Stimulated activated CD4-positive, alpha-beta T cell treated with anti-CD3 and anti-CD28 coated beads, Interleukin-1b, Interleukin-23, amount 100 ng/mL, for 1 hour (primary cell): ENCODE measurements at regions not wholly inside any gene's neighbourhood (a gene's known extent, or its start where the extent isn't known, plus 50 kb on each side); places are given as distances from the start of the nearest gene placed in this dataset.

ENCODE experiments used
- DNase-seq, 2 donors: peaks; one replicate each; pipeline ENCODE4 v3.0.0-alpha.2; 2020; ENCODE audit warnings: low read depth in 2 of 2

- DNase-seq = no peak
These were observed 270.7 kb downstream of the ADRA2A start for GRCh38 chr10:111347386-111348013.

GRCh38 chr10:111348076-111348475 is 271.2 kb downstream of the ADRA2A start:
- DNase-seq = no peak

GRCh38 chr10:111354859-111355258 is 278.0 kb downstream of the ADRA2A start:
- DNase-seq = no peak

DNA sequence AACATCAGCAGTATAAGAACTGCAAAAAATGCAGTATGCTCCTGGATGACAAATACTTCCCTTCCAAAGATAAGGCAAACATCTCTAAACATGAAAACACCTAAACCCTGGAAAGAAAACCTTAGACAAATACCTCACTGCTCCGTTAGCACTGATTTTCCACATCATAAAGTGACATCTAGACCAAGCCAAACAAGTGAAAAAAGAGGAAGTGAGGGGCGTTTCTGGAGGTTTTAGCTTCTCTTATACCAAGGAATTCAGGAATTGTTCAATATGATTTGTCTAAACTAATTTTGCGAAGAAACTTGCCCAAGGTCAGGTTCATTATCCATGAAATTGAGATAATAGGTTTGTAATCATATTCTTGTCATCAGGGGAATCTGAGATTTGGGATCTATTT is 279.7 kb downstream of the ADRA2A start:
- DNase-seq = no peak

DNA sequence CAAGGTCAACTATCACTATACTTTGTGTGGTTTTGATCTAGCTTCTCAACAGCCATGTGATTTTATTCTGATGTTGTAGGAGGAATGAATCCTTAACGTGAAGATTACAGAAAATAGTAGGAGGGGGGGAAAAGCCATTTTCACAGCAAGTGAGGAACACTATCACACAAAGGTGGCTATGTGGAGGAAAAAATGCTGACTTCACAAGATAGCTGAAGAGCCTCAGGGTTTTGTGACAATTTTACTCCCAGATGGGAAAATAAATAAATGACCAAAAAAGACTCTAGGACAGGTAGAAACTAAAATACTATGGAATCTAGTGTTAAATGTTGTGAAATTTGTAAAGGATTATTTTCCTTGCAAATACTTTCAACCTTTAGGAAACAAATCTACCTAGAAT is 281.0 kb downstream of the ADRA2A start:
- DNase-seq = no peak

DNA sequence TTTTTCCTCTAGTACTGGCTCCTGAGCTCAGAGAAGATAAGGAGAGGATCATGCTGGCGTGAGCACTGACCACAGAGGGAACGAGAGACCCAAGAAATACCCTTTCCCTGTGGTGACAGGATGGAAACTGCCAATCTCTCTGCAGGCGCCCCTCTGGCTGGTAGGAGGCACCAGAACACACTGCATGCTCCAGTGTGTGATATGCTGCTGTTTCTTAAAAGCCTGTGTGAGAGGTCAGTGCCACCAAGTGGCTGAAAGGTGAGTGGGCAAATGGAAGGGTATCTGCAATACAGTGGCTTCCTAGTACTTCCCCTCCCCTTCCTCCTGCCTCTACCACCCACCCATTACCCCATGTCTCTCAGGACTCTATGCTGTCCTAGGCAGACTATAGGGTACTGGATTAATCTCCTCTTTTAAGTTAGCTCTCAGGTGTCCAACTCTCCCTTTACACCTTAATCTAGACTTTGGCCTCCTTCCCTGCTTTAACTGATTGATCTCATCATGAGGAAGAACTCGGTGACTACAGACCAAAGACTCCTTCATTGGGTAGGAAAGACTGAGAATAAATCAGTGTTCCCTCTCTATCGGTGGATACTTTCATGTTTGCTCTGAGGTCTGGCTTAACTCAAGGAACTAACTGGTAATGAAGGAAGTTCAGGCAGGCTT is 283.6 kb downstream of the ADRA2A start:
- no peak for DNase-seq

DNA sequence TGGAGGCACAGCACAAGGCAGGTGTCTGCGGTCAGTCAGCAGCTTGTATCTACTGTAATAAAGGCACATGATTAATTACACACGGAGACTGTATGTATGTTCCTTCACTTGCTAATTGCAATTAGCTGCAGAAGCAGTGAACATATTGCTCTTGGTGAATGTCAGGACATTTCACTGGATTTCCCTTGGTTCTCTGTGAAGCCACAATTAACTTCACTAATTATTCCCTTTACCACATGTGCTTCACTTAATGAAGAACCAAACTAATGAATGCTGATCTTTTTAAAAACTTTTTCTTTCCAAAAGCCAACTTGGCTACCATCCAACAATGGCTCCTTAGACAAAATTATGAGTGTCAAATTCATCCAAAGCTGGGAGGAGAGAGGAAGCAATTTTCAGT is 290.7 kb downstream of the ADRA2A start:
- no peak for DNase-seq

DNA sequence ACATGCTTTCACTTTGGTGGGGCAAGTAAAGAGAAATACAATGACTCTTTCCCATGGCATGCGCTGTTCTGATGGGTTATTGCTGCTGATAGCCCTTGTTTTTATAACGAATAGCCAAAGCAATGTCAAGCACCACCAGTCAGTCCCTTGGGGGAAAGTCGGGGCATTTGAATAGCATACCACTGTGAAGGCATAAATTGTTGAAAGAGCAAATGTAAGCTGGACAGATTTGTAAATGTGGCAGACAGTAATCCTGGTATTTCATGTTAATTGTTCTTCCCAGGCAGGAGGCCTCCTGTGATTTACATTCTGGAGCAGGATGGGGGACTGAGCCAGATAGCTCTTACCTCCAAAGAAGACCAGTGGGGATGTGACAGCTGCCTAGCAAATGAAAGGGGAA is 293.3 kb downstream of the ADRA2A start:
- no peak for DNase-seq

DNA sequence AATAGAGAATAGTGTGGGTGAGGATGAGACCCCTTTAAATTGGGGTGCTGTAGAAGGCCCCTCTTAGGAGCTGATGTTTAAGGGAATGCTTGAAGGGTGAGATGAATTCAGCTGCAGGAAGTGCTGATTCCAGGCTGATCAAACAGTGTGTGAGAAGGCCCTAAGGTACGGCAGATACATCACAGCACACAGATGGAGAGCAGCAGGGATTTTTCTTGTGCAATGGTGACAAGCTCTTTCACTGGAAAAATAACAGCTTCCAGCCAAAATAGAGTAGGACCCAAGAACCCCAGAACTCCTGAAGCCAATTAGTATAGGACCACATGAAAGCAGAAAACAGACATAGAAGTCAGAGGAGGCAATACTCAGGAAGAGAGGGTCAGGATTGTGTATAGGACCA is 296.9 kb downstream of the ADRA2A start:
- no peak for DNase-seq

DNA sequence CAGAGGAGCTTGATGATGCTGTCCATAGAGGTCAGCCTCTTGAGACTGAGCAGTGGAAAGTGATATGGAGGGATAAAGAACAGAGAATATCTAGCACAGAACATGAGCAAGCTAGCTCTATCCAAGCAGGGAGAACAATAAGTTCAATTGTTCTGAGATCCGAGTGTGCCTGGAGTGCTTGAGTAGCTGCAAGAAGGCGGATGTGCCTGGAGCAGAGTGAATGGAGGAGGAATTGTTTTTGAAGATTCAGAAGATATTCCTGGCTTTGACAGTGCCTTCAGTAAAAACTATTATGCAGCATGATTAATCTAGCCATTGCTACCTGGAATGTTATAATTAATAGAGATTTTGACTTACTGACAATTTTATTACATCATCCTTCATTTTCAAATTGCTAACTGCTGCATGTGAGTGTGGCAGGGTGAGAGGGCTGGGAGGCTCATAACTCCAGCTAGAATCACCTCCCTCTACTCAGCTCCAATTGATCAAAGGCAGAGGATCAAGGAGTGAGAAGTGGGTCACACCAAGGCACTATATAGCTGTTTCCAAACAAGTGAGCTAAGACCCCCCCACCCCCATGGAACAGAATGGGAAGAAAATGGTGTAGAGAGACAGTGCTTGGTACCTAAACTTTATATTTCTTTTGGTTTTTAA is 302.8 kb downstream of the ADRA2A start:
- DNase-seq = no peak

- no peak for DNase-seq
These were observed 307.7 kb downstream of the ADRA2A start for GRCh38 chr10:111384556-111384955.

- no peak for DNase-seq
These were observed 314.2 kb downstream of the ADRA2A start for GRCh38 chr10:111390813-111391563.

DNA sequence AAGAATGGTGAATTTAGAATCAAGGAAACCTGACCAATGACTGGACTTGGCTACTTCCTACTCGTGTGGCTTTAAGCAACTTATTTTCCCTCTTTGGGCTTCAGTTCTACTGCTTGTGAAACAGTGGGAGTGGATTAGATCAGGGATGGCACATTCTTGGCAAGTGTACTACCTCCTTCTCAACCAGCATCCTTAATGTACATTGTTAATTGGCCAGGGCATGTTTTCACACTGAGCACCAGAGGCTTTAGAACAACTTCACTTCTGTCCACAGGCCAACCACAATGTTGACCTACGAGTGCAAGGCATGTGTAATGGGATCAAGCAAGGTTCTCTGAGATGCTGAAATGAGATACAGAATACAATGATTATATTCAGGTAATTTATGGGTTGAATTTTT is 315.3 kb downstream of the ADRA2A start:
- DNase-seq = no peak

DNA sequence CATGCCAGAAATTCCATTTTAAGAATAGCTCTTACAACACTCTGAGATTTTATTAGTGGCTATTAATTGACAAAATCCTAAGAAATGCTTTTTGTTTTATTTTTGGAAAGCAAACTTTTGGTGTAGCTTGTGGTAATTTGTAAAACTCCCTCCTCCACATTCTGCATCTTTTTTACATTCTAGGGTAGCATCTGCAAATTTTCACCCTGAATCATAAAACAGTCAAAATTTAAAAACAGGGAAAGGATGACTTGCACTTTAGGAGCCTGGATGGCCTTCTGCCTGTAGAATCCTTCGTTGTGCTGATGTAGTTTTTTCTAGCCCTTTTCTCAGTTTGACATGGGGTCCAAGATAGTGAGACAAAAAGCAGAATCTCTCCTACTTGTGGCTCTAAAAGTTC is 316.1 kb downstream of the ADRA2A start:
- DNase-seq = no peak

GRCh38 chr10:111410740-111411139 is 333.9 kb downstream of the ADRA2A start:
- no peak for DNase-seq

DNA sequence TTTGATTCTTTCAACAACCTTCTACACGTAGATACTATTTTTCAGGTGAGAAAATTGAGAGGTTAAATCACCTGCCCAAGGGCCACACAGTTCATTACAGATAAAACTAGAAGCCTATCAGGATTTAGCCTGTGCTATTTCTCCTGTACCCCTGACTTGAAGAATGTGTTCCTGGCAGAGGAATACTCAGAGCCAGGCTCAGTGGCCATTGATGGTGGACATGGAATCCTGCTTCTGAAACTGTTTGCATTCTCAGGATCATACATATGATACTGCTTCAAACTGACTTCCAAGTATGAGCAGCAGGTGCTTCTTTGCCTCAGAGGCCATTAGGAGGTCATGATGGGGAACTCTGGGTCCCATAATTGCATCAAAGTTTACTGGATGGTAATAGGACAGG is 348.6 kb downstream of the ADRA2A start:
- no peak for DNase-seq

DNA sequence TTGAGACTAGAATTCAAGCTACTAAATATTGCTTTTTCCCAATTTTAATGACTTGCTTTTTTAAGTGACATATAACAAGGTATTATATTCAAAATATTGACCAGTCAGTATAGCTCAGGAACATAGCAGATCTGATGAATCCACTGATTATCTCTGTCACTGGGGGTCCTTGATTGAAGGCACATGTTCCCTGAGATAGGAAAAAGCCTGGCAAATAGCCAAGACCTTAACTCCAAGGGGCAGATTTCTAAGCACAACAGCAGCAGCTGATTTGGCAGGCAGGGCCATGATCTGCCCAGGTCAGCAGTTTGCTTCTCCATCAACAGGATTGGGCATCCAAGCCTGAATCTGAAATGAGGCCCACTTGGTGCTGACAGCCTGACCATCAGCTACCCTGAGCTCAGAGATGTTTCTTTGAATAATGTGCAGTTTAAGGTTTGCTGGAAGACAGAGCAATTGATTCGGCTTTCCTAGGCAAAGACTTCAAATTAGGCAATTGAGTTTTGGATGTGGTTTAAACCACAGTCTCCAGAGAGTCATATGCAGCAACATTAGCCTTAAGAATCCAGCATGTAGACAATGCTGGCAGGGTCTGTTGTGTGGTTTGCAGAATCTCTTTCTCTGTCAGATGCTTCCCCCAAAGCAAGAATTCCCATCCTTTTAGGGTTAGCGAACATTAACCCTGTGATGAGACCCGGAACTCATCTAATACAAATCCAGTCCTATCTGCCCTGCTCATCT is 352.6 kb downstream of the ADRA2A start:
- DNase-seq = no peak

GRCh38 chr10:111430070-111430469 is 353.2 kb downstream of the ADRA2A start:
- no peak for DNase-seq

- DNase-seq = no peak
These were observed 355.8 kb downstream of the ADRA2A start for GRCh38 chr10:111432588-111432987.

DNA sequence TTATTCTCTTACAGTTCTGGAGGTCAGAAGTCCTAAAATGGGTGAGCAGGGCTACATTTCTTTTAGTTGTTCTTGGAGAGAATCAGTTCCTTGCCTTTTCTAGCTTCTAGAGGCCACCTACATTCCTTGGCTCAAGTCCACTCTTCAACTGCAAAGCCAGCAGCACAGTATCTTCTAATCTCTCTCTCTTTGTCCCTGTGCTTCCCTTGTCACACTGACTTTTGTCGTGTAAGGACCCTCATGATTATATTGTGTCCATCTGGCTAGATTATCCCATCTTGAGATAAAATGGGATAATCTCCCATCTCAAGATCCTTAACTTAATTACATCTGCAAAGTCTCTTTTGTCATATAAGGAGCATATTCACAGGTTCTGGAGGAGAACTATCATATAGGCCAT is 359.0 kb downstream of the ADRA2A start:
- no peak for DNase-seq

DNA sequence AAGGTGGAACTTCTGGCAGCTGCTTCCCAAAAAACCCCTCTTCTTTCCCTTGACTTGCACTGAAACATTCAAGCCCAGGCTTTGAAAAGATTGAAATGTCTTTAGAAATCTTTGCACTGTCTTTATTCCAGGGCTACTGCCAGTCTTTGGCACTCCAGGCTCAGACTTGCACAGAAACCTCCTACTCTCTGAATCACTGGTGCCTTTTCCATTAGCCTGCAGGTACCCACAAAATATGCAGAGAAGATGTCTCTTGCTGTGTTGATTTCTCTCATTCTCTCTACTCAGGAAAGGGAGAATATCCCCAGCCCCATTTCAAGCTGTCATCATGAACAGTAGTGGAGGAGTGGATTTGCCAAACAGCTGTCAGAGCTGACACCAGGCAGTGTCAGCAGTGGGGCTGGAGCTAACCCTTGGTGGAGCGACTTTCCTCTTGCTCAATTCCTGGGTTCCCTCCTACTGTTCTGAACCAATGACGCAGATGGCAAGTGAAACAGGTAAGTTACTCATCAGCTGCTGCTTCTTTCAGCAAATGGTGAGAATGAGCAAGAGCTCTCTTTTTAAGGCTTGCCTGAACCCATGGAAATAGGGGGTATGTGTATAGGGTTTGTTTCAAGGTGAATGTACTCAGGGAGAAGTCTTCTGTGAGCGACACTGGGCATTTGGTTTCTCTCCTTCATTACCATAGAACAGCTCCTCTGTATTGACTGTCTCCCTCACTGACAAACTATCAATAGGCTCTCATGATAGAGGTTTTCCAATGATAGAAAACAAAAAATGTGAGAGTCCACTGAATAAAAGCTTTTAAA is 362.4 kb downstream of the ADRA2A start:
- no peak for DNase-seq
